ENCODE measurements at regions not wholly inside any gene's neighbourhood (a gene's known extent, or its start where the extent isn't known, plus 50 kb on each side); places are given as distances from the start of the nearest gene placed in this dataset.

- Histone ChIP-seq H2BK5ac (ENCODE audit: insufficient read length, low read length) (no peak overlapping the region), H2AFZ (ENCODE audit: low read length) (no peak overlapping the region), H3K4ac (ENCODE audit: low read depth, low read length) (no peak overlapping the region), H2AK5ac (ENCODE audit: insufficient read length, low read length) (no peak overlapping the region), H3K56ac (ENCODE audit: insufficient read length, low read depth, low read length) (no peak overlapping the region), H3K27ac (ENCODE audit: insufficient read length, low read depth, low read length) (no peak overlapping the region), H3K4me1 (ENCODE audit: insufficient read depth, low read length) (no peaks in the 10 kb centered on the region), H3T11ph (ENCODE audit: low read length) (no peak overlapping the region), H4K20me1 (ENCODE audit: control insufficient read depth, insufficient read depth, insufficient read length) (no peaks in the 10 kb centered on the region), H2BK12ac (ENCODE audit: insufficient read length, low read depth, low read length) (no peak overlapping the region), H3K18ac (ENCODE audit: insufficient read length, low read depth, low read length) (no peak overlapping the region), H3K9me3 (ENCODE audit: control insufficient read depth, low read depth, low read length) (no peaks in the 10 kb centered on the region), H2BK20ac (ENCODE audit: low read depth, low read length, poor library complexity, severe bottlenecking) (no peak overlapping the region), H3K79me2 (ENCODE audit: insufficient read depth, low read length) (no peaks in the 10 kb centered on the region), H2BK120ac (ENCODE audit: low read depth, low read length, poor library complexity, severe bottlenecking) (no peak overlapping the region), H3K23ac (ENCODE audit: insufficient read length, low read depth, low read length) (no peak overlapping the region), H4K91ac (ENCODE audit: insufficient read length, low read depth, low read length) (no peak overlapping the region), H3K23me2 (ENCODE audit: insufficient read length, low read depth, low read length, poor library complexity, severe bottlenecking) (no peaks in the 10 kb centered on the region), H4K5ac (ENCODE audit: insufficient read length, low read depth, low read length) (no peak overlapping the region), H3K4me2 (ENCODE audit: insufficient read depth, insufficient read length, low read length) (no peak overlapping the region), H4K8ac (replicated peaks; ENCODE audit: insufficient read length, low read depth, low read length) (no peak overlapping the region), H3K9ac (ENCODE audit: extremely low read depth, insufficient read length, low read length) (no peak overlapping the region), H3K79me1 (ENCODE audit: insufficient read depth, low read depth, low read length, poor library complexity, severe bottlenecking) (no peaks in the 10 kb centered on the region), H2BK15ac (ENCODE audit: low read depth, low read length) (no peak overlapping the region), H3K14ac (ENCODE audit: insufficient read depth, low read length) (no peak overlapping the region), H3K27me3 (ENCODE audit: insufficient read depth, low read length) (no peaks in the 10 kb centered on the region)
- no peak for TF ChIP-seq CTCF (conservative IDR thresholded peaks at IDR 0.05)
- DNase-seq = no peak
- peak overlapping the region in 1 of 3 experiments; percentile 70; a peak in 1 of 7 replicates for H3K27ac Mint-ChIP-seq
- H3K36me3 Mint-ChIP-seq (ENCODE audit: insufficient read depth in 1 of 3, low read depth in 3 of 3) = no peaks in the 10 kb centered on the region; a peak in 1 of 7 replicates
- no peaks in the 10 kb centered on the region for H3K9me3 Mint-ChIP-seq
- peaks cover 10 to 18% of the 10 kb centered on the region in 2 experiments for H3K4me1 Mint-ChIP-seq
- H3K4me3 Mint-ChIP-seq = no peak overlapping the region
- WGBS (ENCODE audit: extremely low coverage, insufficient read length, low lambda C conversion rate) = no CpG with 5 or more reads among the region's 3 CpGs
- no peaks in the 10 kb centered on the region for H3K27me3 Mint-ChIP-seq (ENCODE audit: low read depth)
These were observed 1629.0 kb downstream of the ARAP2 start for GRCh38 chr4:34615315-34615714.

All from H9 (cell line).